ENCODE measurements at regions not wholly inside any gene's neighbourhood (a gene's known extent, or its start where the extent isn't known, plus 50 kb on each side); places are given as distances from the start of the nearest gene placed in this dataset.

GRCh38 chrX:143800150-143800549 lies 79.6 kb upstream of the SPANXN2 start:
- DNase-seq (ENCODE audit: low read depth) = no peak

- peak; percentile 7 for DNase-seq (ENCODE audit: low read depth)
Observed at GRCh38 chrX:143788265-143788664, 67.7 kb upstream of the SPANXN2 start.

DNA sequence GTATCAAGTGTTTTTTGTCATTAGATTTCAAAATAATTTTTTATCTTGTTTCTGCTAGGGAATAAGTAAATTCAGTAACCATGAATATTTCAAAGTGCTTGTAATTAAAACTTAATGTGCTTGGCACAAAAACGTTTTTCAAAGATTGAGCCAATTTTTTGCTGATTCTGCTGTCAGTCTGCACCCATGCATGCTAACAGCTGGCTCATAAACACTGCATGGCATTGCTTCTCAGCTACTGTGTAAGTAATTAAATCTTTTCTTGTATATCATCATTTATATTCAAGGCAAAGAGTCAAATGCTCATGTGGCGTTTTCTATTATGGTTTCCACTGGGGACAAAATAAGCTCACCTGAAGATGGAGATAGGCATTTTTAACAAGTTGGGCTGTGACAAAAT lies 66.8 kb upstream of the SPANXN2 start:
- no peak for DNase-seq (ENCODE audit: low read depth)

DNA sequence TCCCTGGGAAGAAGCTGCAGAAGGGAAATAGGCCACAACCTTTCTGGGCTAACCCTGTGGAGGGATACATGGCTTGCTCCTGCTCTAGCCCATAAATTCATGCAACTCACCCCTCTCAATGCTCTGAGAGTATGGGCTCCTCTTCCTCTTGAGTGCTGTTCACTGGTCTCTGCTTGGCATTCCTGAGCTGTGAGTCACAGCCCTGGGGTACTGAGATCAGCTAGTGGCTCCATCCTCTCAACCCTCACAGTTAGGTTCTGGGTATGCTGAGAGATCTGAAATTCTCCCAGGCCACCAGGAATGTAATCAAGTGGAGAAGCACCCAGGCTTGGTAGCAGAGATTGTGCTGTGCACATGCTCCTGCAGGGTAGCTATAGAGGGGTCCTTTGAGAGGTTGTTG lies 60.6 kb upstream of the SPANXN2 start:
- DNase-seq (ENCODE audit: low read depth) = peak; percentile 79
